Liver (tissue), 8 donors: ENCODE measurements at regions not wholly inside any gene's neighbourhood (a gene's known extent, or its start where the extent isn't known, plus 50 kb on each side); places are given as distances from the start of the nearest gene placed in this dataset.

Experiments used
- DNase-seq: peaks from one replicate; pipeline ENCODE4 v3.0.0-alpha.2; 2017; ENCODE audit warnings: low spot score
- H3K27ac ChIP-seq, 2 donors: one replicate each; pipeline ENCODE4 v1.7.0; 2013; ENCODE audit warnings: inconsistent platforms in 2 of 2, low read length in 2 of 2, control low read depth in 1 of 2, low read depth in 1 of 2, mild to moderate bottlenecking in 1 of 2
- H3K27me3 ChIP-seq, 4 donors: one replicate each; pipeline versions ENCODE4 v1.6.1 to v1.7.0; 2013; ENCODE audit warnings: low read length in 3 of 4, inconsistent platforms in 1 of 4, mild to moderate bottlenecking in 1 of 4, moderate library complexity in 1 of 4; ENCODE audit not compliant: control insufficient read depth in 4 of 4, insufficient read depth in 4 of 4
- H3K36me3 ChIP-seq, 4 donors: one replicate each; pipeline versions ENCODE4 v1.6.1 to v1.7.0; 2013; ENCODE audit warnings: low read length in 3 of 4, mild to moderate bottlenecking in 3 of 4, low read depth in 1 of 4, moderate library complexity in 1 of 4; ENCODE audit not compliant: control insufficient read depth in 4 of 4, insufficient read depth in 3 of 4
- H3K4me1 ChIP-seq, 4 donors: one replicate each; pipeline versions ENCODE4 v1.6.1 to v1.7.0; 2013; ENCODE audit warnings: low read length in 3 of 4, mild to moderate bottlenecking in 3 of 4, moderate library complexity in 1 of 4; ENCODE audit not compliant: control insufficient read depth in 4 of 4, insufficient read depth in 4 of 4
- H3K4me3 ChIP-seq, 3 donors: one replicate each; pipeline versions ENCODE4 v1.6.1 to v1.7.0; 2013; ENCODE audit warnings: low read length in 3 of 3, control low read depth in 1 of 3, low read depth in 1 of 3, mild to moderate bottlenecking in 1 of 3
- H3K9ac ChIP-seq, 2 donors: one replicate each; pipeline ENCODE4 v1.7.0; 2013; ENCODE audit warnings: low read length in 2 of 2, mild to moderate bottlenecking in 2 of 2, moderate library complexity in 2 of 2, control low read depth in 1 of 2, low read depth in 1 of 2
- H3K9me3 ChIP-seq, 4 donors: one replicate each; pipeline versions ENCODE4 v1.6.1 to v1.7.0; 2013; ENCODE audit warnings: low read length in 3 of 4; ENCODE audit not compliant: control insufficient read depth in 4 of 4
- CTCF ChIP-seq: fragments of 150-350 bp; IDR thresholded peaks from 2 replicates; pipeline ENCODE4 v1.5.1; 2017; ENCODE audit warnings: improper control_type of control experiment, low read depth, low read length; ENCODE audit not compliant: missing input control
- EGR1 ChIP-seq, 2 donors: IDR thresholded peaks; 2 replicates each; pipeline ENCODE4 v1.6.1; 2016 to 2018; ENCODE audit warnings: antibody characterized with exemption in 2 of 2, low read depth in 2 of 2
- FOXA1 ChIP-seq: IDR thresholded peaks from 2 replicates; pipeline ENCODE4 v1.6.1; 2016; ENCODE audit warnings: antibody characterized with exemption
- FOXA2 ChIP-seq: IDR thresholded peaks from 2 replicates; pipeline ENCODE4 v1.6.1; 2016; ENCODE audit warnings: antibody characterized with exemption
- GABPA ChIP-seq, 2 donors: IDR thresholded peaks in 1 of 2; conservative IDR thresholded peaks in 1 of 2; 2 replicates each; pipeline ENCODE4 v1.6.1; 2016; ENCODE audit warnings: antibody characterized with exemption in 2 of 2, mild to moderate bottlenecking in 1 of 2, moderate library complexity in 1 of 2
- HNF4A ChIP-seq, 2 donors: conservative IDR thresholded peaks; 2 replicates each; pipeline ENCODE4 v1.6.1; 2016; ENCODE audit warnings: antibody characterized with exemption in 2 of 2, mild to moderate bottlenecking in 2 of 2
- HNF4G ChIP-seq: IDR thresholded peaks from 2 replicates; pipeline ENCODE4 v1.6.1; 2016; ENCODE audit warnings: antibody characterized with exemption
- JUND ChIP-seq, 2 donors: IDR thresholded peaks; 2 replicates each; pipeline ENCODE4 v1.6.1; 2016; ENCODE audit warnings: antibody characterized with exemption in 2 of 2
- MAX ChIP-seq: IDR thresholded peaks from 2 replicates; pipeline ENCODE4 v1.6.1; 2016; ENCODE audit warnings: antibody characterized with exemption
- NR2F2 ChIP-seq: IDR thresholded peaks from 2 replicates; pipeline ENCODE4 v1.6.1; 2016; ENCODE audit warnings: antibody characterized with exemption
- RAD21 ChIP-seq, 2 donors: IDR thresholded peaks; 2 replicates each; pipeline ENCODE4 v1.6.1; 2016; ENCODE audit warnings: antibody characterized with exemption in 2 of 2, mild to moderate bottlenecking in 2 of 2
- RXRA ChIP-seq, 2 donors: IDR thresholded peaks; 2 replicates each; pipeline ENCODE4 v1.6.1; 2017 to 2018; ENCODE audit warnings: antibody characterized with exemption in 2 of 2, mild to moderate bottlenecking in 1 of 2
- SP1 ChIP-seq: IDR thresholded peaks from 2 replicates; pipeline ENCODE4 v1.6.1; 2018; ENCODE audit warnings: antibody characterized with exemption, mild to moderate bottlenecking
- TAF1 ChIP-seq: conservative IDR thresholded peaks from 2 replicates; pipeline ENCODE4 v1.6.1; 2016; ENCODE audit warnings: antibody characterized with exemption, mild to moderate bottlenecking
- YY1 ChIP-seq: IDR thresholded peaks from 2 replicates; pipeline ENCODE4 v1.6.1; 2016; ENCODE audit warnings: antibody characterized with exemption, mild to moderate bottlenecking
- ZBTB33 ChIP-seq: IDR thresholded peaks from 2 replicates; pipeline ENCODE4 v1.6.1; 2016; ENCODE audit warnings: antibody characterized with exemption
- WGBS: extraction: QIAGEN DNeasy Blood & Tissue Kit; methylation state at CpG from one replicate; pipeline ENCODE4 v1.1.7; 2013; 5-methylcytosine and 5-hydroxymethylcytosine counted together
- TF ChIP-seq, protein P1 (sequence below): IDR thresholded peaks from 2 replicates; pipeline ENCODE4 v1.6.1; 2016; ENCODE audit warnings: antibody characterized with exemption, mild to moderate bottlenecking
- TF ChIP-seq, protein P2 (sequence below): IDR thresholded peaks from 2 replicates; pipeline ENCODE4 v1.6.1; 2016; ENCODE audit warnings: antibody characterized with exemption
- donor health status: healthy.
- donor health status: healthy.
- donor health status: healthy.
- donor health status: healthy.
- donor health status: healthy.

- DNase-seq, result no peak
- no peaks in the 10 kb centered on the region for H3K27me3 ChIP-seq
- no peaks in the 10 kb centered on the region for H3K9me3 ChIP-seq
- no peak overlapping the region for H3K4me3 ChIP-seq
- no peak overlapping the region for H3K27ac ChIP-seq
- WGBS, result 91% methylated on average over 6 of the region's 6 CpGs
- H3K36me3 ChIP-seq, result no peaks in the 10 kb centered on the region
- no peaks in the 10 kb centered on the region for H3K4me1 ChIP-seq
- no peak overlapping the region for H3K9ac ChIP-seq
- TF ChIP-seq HNF4G, result no peak
- TF ChIP-seq EGR1 (IDR thresholded peaks at IDR 0.05; ENCODE audit: low read depth in 2 of 2), result no peak
- TF ChIP-seq MAX, result no peak
- no peak for TF ChIP-seq FOXA1
- no peak for TF ChIP-seq CTCF
- no peak for TF ChIP-seq RXRA (IDR thresholded peaks at IDR 0.05)
- TF ChIP-seq, protein P1, sequence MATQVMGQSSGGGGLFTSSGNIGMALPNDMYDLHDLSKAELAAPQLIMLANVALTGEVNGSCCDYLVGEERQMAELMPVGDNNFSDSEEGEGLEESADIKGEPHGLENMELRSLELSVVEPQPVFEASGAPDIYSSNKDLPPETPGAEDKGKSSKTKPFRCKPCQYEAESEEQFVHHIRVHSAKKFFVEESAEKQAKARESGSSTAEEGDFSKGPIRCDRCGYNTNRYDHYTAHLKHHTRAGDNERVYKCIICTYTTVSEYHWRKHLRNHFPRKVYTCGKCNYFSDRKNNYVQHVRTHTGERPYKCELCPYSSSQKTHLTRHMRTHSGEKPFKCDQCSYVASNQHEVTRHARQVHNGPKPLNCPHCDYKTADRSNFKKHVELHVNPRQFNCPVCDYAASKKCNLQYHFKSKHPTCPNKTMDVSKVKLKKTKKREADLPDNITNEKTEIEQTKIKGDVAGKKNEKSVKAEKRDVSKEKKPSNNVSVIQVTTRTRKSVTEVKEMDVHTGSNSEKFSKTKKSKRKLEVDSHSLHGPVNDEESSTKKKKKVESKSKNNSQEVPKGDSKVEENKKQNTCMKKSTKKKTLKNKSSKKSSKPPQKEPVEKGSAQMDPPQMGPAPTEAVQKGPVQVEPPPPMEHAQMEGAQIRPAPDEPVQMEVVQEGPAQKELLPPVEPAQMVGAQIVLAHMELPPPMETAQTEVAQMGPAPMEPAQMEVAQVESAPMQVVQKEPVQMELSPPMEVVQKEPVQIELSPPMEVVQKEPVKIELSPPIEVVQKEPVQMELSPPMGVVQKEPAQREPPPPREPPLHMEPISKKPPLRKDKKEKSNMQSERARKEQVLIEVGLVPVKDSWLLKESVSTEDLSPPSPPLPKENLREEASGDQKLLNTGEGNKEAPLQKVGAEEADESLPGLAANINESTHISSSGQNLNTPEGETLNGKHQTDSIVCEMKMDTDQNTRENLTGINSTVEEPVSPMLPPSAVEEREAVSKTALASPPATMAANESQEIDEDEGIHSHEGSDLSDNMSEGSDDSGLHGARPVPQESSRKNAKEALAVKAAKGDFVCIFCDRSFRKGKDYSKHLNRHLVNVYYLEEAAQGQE, result no peak
- no peak for TF ChIP-seq FOXA2
- TF ChIP-seq SP1, result no peak
- TF ChIP-seq NR2F2, result no peak
- no peak for TF ChIP-seq JUND (IDR thresholded peaks at IDR 0.05)
- no peak for TF ChIP-seq GABPA (IDR thresholded peaks at IDR 0.05 in 1 of 2, conservative IDR thresholded peaks at IDR 0.05 in 1 of 2)
- TF ChIP-seq RAD21 (IDR thresholded peaks at IDR 0.05), result no peak
- TF ChIP-seq, protein P2, sequence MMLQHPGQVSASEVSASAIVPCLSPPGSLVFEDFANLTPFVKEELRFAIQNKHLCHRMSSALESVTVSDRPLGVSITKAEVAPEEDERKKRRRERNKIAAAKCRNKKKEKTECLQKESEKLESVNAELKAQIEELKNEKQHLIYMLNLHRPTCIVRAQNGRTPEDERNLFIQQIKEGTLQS, result no peak
- TF ChIP-seq ZBTB33, result no peak
- TF ChIP-seq HNF4A (conservative IDR thresholded peaks at IDR 0.05), result no peak
- no peak for TF ChIP-seq TAF1
- no peak for TF ChIP-seq YY1
Measured at GRCh38 chr14:54285030-54285429, 111.8 kb upstream of the CDKN3 start.
